ENCODE measurements at regions not wholly inside any gene's neighbourhood (a gene's known extent, or its start where the extent isn't known, plus 50 kb on each side); places are given as distances from the start of the nearest gene placed in this dataset.

DNA sequence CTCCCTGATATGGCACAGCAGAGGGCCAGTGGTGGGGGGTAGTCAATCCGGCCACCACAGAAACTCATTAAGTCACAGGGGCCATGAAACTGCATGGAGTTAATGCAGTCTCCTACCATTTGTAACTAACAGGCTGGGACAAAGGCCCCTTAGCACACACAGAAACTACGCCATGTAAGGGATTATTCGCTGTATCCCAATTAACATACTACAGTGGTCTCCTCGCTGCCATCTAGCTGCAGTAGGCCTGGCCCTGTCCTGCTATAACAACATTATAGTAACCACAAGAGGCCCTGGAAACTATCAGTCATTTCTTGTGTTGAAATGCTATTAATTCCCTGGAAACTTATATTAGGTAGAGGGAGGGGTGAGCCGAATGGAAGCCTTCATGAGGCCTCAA lies 72.3 kb upstream of the CCN2 start:
- H4K20me1 ChIP-seq (ENCODE audit: insufficient read depth, low read length), result no peaks in the 10 kb centered on the region
- peak; percentile 50 for DNase-seq (ENCODE audit: low spot score)
- H3K9me3 ChIP-seq (ENCODE audit: low read length), result no peaks in the 10 kb centered on the region
- ATAC-seq, result peak; percentile 49
- H3K4me2 ChIP-seq (ENCODE audit: low read depth, low read length), result no peak overlapping the region
- intact Hi-C loops (cut with micrococcal nuclease; ENCODE audit: unreplicated experiment) (loop anchor here (2.0 to 5.0 kb wide), 3 partner anchors 65 to 139 kb away; no protein-coding TSS in a partner anchor), in situ Hi-C loops (cut with HindIII; ENCODE audit: extremely low pct_ligation_motif_present, low pct_unique_long_range_greater_than_20kb) (loop anchor here (5.0 kb wide), 2 partner anchors 41 to 71 kb away; partner anchors contain the start of gene CCN2)
- ChIA-PET CTCF (ENCODE audit: low intra/inter-chr PET ratio, low total read pairs) (interaction anchor here (2.1 kb wide), 1 partner anchor 73 kb away, joined by 10 read pairs; the partner anchor contains the start of gene CCN2), POLR2A (interaction anchor here (1.0 to 3.6 kb wide), 4 partner anchors 42 to 73 kb away, joined by 3 to 55 read pairs (median 14); partner anchors contain the start of gene CCN2)
- no peak overlapping the region for H3K27ac ChIP-seq (ENCODE audit: extremely low read length, insufficient read depth, low read length)
- H3K9ac ChIP-seq (ENCODE audit: insufficient read depth, low read depth, low read length), result no peak overlapping the region
- no peaks in the 10 kb centered on the region for H3K36me3 ChIP-seq (replicated peaks in 1 of 2; ENCODE audit: control insufficient read depth in 1 of 2, insufficient read depth in 2 of 2, low read length in 2 of 2)
- peaks cover 54% of the 10 kb centered on the region for H3K4me1 ChIP-seq (ENCODE audit: insufficient read depth, low read length)
- 97% methylated on average over 5 of the region's 5 CpGs for WGBS (ENCODE audit: low lambda C conversion rate)
- H3K27me3 ChIP-seq (ENCODE audit: control insufficient read depth in 1 of 2, insufficient read depth in 2 of 2, low read length in 2 of 2), result no peaks in the 10 kb centered on the region
- no peak overlapping the region for H3K4me3 ChIP-seq (replicated peaks in 1 of 3; ENCODE audit: insufficient read depth in 1 of 3, low read depth in 2 of 3, low read length in 3 of 3)
- TF ChIP-seq TSC22D2 (CRISPR knock-in tag; IDR thresholded peaks at IDR 0.05; ENCODE audit: borderline replicate concordance) (no peak), PAX8 (CRISPR knock-in tag; IDR thresholded peaks at IDR 0.05; ENCODE audit: borderline replicate concordance) (no peak), SMC3 (IDR thresholded peaks at IDR 0.05; ENCODE audit: low read length) (peak; percentile 46), MYC (CRISPR knock-in tag; IDR thresholded peaks at IDR 0.05; ENCODE audit: borderline replicate concordance) (no peak), ZMYM4 (CRISPR knock-in tag; IDR thresholded peaks at IDR 0.05) (peak; percentile 50; the same call in 1 of the 2 replicates), SPEN (CRISPR knock-in tag; IDR thresholded peaks at IDR 0.05; ENCODE audit: low read depth) (no peak), HNRNPLL (IDR thresholded peaks at IDR 0.05; ENCODE audit: low read depth, low read length, poor library complexity, severe bottlenecking) (no peak), POGZ (CRISPR knock-in tag; IDR thresholded peaks at IDR 0.05) (0 out of 2 replicates have a peak, but pooled peaks have one; percentile 19), SOX6 (IDR thresholded peaks at IDR 0.05) (no peak), SOX6 (CRISPR knock-in tag; IDR thresholded peaks at IDR 0.05) (0 out of 2 replicates have a peak, but pooled peaks have one; percentile 39), SALL1 (CRISPR knock-in tag; IDR thresholded peaks at IDR 0.05) (no peak), ZBTB38 (CRISPR knock-in tag; IDR thresholded peaks at IDR 0.05) (peak; percentile 70), STAG1 (CRISPR knock-in tag; IDR thresholded peaks at IDR 0.05) (peak; percentile 66)
- TF ChIP-seq, protein P1, sequence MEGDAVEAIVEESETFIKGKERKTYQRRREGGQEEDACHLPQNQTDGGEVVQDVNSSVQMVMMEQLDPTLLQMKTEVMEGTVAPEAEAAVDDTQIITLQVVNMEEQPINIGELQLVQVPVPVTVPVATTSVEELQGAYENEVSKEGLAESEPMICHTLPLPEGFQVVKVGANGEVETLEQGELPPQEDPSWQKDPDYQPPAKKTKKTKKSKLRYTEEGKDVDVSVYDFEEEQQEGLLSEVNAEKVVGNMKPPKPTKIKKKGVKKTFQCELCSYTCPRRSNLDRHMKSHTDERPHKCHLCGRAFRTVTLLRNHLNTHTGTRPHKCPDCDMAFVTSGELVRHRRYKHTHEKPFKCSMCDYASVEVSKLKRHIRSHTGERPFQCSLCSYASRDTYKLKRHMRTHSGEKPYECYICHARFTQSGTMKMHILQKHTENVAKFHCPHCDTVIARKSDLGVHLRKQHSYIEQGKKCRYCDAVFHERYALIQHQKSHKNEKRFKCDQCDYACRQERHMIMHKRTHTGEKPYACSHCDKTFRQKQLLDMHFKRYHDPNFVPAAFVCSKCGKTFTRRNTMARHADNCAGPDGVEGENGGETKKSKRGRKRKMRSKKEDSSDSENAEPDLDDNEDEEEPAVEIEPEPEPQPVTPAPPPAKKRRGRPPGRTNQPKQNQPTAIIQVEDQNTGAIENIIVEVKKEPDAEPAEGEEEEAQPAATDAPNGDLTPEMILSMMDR (CRISPR knock-in tag; IDR thresholded peaks at IDR 0.05), result peak; percentile 43
- TF ChIP-seq, protein P2, sequence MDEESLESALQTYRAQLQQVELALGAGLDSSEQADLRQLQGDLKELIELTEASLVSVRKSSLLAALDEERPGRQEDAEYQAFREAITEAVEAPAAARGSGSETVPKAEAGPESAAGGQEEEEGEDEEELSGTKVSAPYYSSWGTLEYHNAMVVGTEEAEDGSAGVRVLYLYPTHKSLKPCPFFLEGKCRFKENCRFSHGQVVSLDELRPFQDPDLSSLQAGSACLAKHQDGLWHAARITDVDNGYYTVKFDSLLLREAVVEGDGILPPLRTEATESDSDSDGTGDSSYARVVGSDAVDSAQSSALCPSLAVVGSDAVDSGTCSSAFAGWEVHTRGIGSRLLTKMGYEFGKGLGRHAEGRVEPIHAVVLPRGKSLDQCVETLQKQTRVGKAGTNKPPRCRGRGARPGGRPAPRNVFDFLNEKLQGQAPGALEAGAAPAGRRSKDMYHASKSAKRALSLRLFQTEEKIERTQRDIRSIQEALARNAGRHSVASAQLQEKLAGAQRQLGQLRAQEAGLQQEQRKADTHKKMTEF (CRISPR knock-in tag; IDR thresholded peaks at IDR 0.05), result 0 out of 2 replicates have a peak, but pooled peaks have one; percentile 21
- no peaks in the 10 kb centered on the region for H3K79me2 ChIP-seq (ENCODE audit: insufficient read depth, low read length)
- no peak overlapping the region for H2AFZ ChIP-seq (ENCODE audit: low read length)
- no TSS peak for BruUV-seq (replicated peaks)
- FAIRE-seq, result peak; percentile 51

Data from HepG2 (cell line).